ENCODE measurements at regions not wholly inside any gene's neighbourhood (a gene's known extent, or its start where the extent isn't known, plus 50 kb on each side); places are given as distances from the start of the nearest gene placed in this dataset.
"Not testable (repeated sequence)": the region's sequence is repeated elsewhere in the genome, so short reads cannot be mapped to it uniquely, and the experiment has no call there.

DNA sequence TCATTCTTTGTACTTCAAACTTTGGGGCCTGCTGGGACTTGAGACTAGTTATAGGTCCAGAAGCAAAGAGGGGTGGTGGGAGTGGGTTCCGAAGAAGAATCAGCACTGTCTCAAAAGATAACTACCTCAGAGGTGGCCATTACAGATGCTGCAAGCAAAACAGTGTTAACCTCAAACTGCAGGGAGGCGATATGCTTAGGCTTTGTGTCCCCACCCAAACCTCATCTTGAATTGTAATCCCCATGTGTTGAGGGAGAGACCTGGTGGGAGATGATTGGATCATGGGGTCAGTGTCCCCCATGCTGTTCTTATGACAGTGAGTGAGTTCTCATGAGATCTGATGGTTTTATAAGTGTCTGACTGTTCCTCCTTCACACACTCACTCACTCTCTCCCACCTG lies 545.3 kb downstream of the XYLT1 start:
- TF ChIP-seq, protein P1, sequence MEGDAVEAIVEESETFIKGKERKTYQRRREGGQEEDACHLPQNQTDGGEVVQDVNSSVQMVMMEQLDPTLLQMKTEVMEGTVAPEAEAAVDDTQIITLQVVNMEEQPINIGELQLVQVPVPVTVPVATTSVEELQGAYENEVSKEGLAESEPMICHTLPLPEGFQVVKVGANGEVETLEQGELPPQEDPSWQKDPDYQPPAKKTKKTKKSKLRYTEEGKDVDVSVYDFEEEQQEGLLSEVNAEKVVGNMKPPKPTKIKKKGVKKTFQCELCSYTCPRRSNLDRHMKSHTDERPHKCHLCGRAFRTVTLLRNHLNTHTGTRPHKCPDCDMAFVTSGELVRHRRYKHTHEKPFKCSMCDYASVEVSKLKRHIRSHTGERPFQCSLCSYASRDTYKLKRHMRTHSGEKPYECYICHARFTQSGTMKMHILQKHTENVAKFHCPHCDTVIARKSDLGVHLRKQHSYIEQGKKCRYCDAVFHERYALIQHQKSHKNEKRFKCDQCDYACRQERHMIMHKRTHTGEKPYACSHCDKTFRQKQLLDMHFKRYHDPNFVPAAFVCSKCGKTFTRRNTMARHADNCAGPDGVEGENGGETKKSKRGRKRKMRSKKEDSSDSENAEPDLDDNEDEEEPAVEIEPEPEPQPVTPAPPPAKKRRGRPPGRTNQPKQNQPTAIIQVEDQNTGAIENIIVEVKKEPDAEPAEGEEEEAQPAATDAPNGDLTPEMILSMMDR (IDR thresholded peaks at IDR 0.05; ENCODE audit: insufficient read depth, missing control alignments): no peak
- FAIRE-seq: no peak

DNA sequence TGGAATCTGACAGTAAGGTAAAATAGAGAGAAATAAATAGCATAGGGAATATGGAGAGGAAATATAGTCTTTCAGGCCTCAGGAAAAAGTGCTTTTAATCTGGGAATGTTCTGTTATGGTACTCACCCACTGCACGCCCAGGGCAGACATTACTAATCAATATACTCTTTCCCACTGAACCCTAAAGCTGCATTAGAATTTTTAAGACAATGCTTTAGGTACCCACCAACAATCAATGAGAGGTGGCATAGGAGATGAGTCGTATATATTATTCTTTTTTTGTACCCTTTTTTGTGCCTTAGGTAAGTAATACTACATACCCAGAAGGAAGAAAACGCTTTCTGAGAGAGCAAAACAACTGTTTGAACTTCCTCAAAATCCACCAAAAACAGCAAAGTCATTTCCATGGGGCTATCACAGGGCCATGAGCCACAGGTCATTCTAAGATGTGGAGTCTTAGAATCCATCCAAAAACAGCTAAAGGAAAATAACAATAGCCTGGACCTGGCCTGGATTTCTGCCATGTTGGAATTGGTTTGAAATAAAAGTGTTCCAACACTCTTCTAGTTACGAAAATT lies 542.1 kb downstream of the XYLT1 start:
- TF ChIP-seq, protein P1 (IDR thresholded peaks at IDR 0.05; ENCODE audit: insufficient read depth, missing control alignments): no peak
- DNase-seq (ENCODE audit: insufficient read length, low spot score): no peak

More for the DNA sequence above, 545.3 kb downstream of the XYLT1 start:
- DNase-seq (ENCODE audit: insufficient read length, low spot score): no peak

DNA sequence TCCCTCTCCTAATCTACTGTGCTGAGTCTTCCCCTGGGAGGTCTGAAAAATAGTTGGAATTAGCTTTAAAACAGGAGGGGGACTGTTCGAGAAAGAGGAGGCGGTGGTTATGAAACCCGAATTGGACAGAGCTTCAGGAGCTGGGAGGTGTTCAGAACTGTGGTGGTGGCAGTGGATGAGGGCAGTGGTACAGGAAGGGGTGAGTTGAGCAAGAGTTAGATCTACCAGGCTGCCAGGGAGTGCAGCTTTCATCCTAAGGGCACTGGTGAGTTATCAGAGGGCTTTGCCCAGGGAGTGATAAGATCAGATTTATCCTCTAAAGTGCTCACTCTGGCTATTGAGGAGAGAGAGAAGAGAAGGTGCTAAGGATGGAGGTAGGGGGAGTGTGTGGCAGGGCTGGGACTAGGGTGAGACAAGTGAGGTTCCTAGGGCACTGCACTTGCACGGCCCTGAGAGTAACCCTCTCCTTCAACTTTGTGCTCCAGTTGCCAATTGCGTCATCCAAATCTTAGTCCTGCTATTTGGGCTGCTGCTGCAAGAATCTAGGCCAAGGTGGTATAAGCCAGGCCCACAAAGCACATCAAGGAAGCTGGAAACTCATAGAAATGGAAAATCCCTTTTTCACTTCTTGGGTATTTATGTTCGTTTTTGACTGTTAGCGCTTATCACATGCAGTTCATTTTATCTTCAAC lies 540.3 kb downstream of the XYLT1 start:
- DNase-seq (ENCODE audit: insufficient read length, low spot score) (no peak), FAIRE-seq (no peak)
- TF ChIP-seq, protein P1 (IDR thresholded peaks at IDR 0.05; ENCODE audit: insufficient read depth, missing control alignments): no peak

More for the DNA sequence above, 542.1 kb downstream of the XYLT1 start:
- no peak for FAIRE-seq

DNA sequence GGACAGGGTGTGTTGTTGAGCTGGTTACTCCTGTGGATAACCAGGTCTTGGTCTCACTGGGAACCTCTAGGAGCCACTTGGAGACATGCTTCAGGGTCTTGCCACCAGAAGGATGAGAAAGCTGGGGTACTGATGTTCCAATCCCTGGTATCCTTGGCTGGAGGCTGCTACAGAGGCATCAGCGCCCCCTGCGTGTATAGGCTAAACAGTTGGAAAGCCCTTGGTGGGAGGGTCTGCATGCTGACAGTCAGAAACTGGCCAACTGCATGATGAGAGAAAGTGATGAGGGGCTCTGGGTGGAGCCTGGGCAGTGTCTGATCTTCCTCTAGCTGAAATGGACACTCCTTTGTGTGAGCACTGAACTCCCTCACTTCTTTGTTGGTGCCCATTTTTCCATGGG lies 536.9 kb downstream of the XYLT1 start:
- no peak for FAIRE-seq
- no peak for DNase-seq (ENCODE audit: insufficient read length, low spot score)
- TF ChIP-seq, protein P1 (IDR thresholded peaks at IDR 0.05; ENCODE audit: insufficient read depth, missing control alignments): no peak

DNA sequence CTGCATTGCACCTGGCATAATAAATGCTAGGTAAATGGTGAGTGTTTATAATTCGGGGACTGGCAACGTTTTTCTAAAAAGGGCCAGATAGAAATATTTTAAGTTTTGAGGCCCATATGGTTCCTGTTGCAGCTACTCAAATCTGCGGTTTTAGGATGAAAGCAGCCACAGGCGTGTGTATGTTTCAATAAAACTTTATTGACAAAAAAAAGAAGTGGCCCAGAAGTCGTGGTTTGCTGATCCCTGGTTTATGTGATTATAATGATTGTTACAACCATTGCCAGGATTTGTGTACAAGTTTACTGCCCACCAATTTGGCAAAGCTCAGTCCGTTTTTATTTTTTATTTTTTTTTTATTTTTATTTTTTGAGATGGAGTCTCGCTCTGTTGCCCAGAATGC lies 536.1 kb downstream of the XYLT1 start:
- no peak for FAIRE-seq
- TF ChIP-seq, protein P1 (IDR thresholded peaks at IDR 0.05; ENCODE audit: insufficient read depth, missing control alignments): no peak
- no peak for DNase-seq (ENCODE audit: insufficient read length, low spot score)

DNA sequence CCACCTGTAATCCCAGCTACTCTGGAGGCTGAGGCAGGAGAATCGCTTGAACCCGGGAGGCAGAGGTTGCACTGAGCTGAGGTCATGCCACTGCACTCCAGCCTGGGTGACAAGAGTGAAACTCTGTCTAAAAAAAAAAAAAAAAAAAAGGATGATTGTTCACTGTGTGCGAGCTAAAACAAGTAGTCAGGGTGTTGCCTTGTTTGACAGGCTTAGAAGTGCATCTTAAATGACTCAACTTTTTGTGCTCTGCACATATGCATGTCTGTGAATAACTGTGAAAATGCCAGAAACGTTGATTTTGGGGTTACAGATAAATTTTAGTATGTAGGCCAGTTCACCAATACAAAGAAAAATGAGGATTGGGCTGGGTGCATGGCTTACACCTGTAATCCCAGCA lies 534.9 kb downstream of the XYLT1 start:
- DNase-seq (ENCODE audit: insufficient read length, low spot score): not testable (repeated sequence)

DNA sequence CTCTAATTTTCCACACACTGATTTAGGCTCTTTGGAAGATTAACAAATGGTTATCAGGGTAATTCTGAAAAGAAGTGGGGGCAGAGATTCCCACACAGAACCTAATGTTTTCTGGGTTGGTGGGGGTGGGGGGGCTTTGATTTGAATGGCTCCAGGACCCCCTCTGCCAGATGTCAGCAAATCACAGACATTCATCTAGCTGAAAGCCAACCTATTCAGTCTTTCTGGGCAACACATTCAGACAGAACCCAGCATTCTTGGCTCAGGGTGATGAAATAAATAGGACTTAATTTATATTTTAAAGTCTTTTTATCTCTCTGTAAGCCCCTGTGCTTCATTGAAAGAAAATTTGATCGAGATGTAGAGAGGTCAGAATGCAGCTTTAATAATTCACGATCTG lies 533.2 kb downstream of the XYLT1 start:
- DNase-seq (ENCODE audit: insufficient read length, low spot score): no peak
- TF ChIP-seq, protein P1 (IDR thresholded peaks at IDR 0.05; ENCODE audit: insufficient read depth, missing control alignments): no peak
- no peak for FAIRE-seq

More for the DNA sequence above, 534.9 kb downstream of the XYLT1 start:
- FAIRE-seq: not testable (repeated sequence)

Data from D721Med (cell line).